Activated CD8-positive, alpha-beta T cell treated with anti-CD3 and anti-CD28 coated beads, Interleukin-2, amount 10 ng/mL, durations not matched to agents 7 days and 5 days (primary cell): ENCODE measurements at regions not wholly inside any gene's neighbourhood (a gene's known extent, or its start where the extent isn't known, plus 50 kb on each side); places are given as distances from the start of the nearest gene placed in this dataset.

Source experiments
- ATAC-seq: fragments of 150-1000 bp; cut with Tn5 transposase; one replicate; pipeline ENCODE4 v1.10.0; 2021; ENCODE audit warnings: moderate library complexity
- CTCF ChIA-PET: fragments of 350-600 bp; sonication (Branson Sonifier 250); formaldehyde crosslinking; loops from one replicate; lab custom pipeline; 2021; ENCODE audit warnings: antibody characterized with exemption; lab: Charles Lee
- POLR2A ChIA-PET: fragments of 350-600 bp; sonication (Branson Sonifier 250); formaldehyde crosslinking; loops from one replicate; lab custom pipeline; 2021; ENCODE audit warnings: antibody characterized with exemption; lab: Charles Lee
- DNase-seq: peaks from one replicate; pipeline ENCODE4 v3.0.0-alpha.2; 2020
- H3K27ac Mint-ChIP-seq: one replicate; pipeline ENCODE4 v1.8.0; 2021; ENCODE audit warnings: mild to moderate bottlenecking, mixed read lengths
- H3K27me3 Mint-ChIP-seq: one replicate; pipeline ENCODE4 v1.8.0; 2021; ENCODE audit warnings: low read depth, mixed read lengths
- H3K36me3 Mint-ChIP-seq: one replicate; pipeline ENCODE4 v1.8.0; 2021; ENCODE audit warnings: low read depth, mixed read lengths
- H3K4me1 Mint-ChIP-seq: one replicate; pipeline ENCODE4 v1.8.0; 2021; ENCODE audit warnings: low read depth, mixed read lengths
- H3K4me3 Mint-ChIP-seq: one replicate; pipeline ENCODE4 v1.8.0; 2021; ENCODE audit warnings: mild to moderate bottlenecking, mixed read lengths
- H3K9me3 Mint-ChIP-seq: one replicate; pipeline ENCODE4 v1.8.0; 2022; ENCODE audit warnings: mixed read lengths; ENCODE audit not compliant: insufficient read depth

DNA sequence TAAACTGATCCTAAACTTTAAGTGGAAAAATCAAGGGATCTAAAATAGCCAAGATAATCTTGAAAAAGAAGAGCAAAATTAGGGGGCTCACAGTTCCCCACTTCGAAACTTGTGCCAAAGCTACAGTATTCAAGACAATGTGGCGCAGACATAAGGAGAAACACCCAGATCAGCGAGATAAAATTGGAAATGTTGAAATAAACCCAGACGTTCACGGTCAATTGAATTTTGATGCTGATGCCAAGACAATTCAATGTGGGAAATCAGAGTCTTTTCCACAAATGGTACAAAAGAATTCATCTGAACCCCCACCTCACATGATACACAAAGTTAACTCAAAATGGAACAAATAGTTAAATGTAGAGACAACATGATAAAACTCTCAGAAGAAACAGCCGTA, 601.6 kb downstream of the BRD1 start:
- no peak overlapping the region for H3K4me3 Mint-ChIP-seq
- H3K27me3 Mint-ChIP-seq, result no peaks in the 10 kb centered on the region
- no peak for ATAC-seq
- no peaks in the 10 kb centered on the region for H3K4me1 Mint-ChIP-seq
- POLR2A ChIA-PET, result no interaction called here
- DNase-seq, result no peak
- no peaks in the 10 kb centered on the region for H3K36me3 Mint-ChIP-seq
- no peak overlapping the region for H3K27ac Mint-ChIP-seq
- no peaks in the 10 kb centered on the region for H3K9me3 Mint-ChIP-seq
- CTCF ChIA-PET, result no interaction called here

DNA sequence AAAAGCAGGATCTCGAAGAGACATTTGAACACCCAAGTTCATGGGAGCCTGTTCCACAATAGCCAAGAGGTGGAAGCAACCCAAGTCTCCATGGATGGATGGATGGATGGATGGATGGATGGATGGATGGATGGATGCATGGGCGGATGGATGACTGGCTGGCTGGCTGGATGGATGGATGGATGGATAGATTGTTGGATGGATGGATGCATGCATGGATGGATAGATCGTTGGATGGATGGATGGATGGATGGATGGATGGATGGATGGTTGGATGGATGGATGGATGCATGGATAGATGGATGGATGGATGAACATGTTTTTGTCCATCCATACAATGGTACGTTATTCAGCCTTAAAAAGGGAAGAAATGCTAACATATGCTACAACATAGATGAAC, 603.4 kb downstream of the BRD1 start:
- Mint-ChIP-seq H3K36me3 (no peaks in the 10 kb centered on the region), H3K4me3 (no peak overlapping the region), H3K9me3 (no peaks in the 10 kb centered on the region), H3K27me3 (no peaks in the 10 kb centered on the region), H3K27ac (no peak overlapping the region), H3K4me1 (no peaks in the 10 kb centered on the region)
- ChIA-PET POLR2A (no interaction called here), CTCF (no interaction called here)
- ATAC-seq, result no peak
- DNase-seq, result no peak

DNA sequence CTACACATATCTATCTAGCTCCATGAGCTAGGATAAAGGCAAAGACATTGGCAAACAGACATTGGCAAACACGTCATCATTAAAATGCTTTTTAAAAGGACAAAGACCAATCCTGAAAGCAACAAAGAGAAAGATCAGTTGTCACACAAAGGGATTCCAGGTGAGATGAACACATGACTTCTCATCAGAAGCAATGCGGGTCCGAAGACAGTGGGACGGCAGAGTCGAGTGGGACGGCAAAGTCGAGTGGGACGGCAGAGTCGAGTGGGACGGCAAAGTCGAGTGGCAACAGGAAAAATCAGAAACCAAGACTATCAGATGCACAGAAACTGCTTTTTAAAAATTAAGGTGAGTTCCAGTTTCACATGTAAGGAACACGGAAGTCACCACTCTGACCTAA, 609.5 kb downstream of the BRD1 start:
- Mint-ChIP-seq H3K4me1 (no peaks in the 10 kb centered on the region), H3K4me3 (no peak overlapping the region), H3K27me3 (no peaks in the 10 kb centered on the region), H3K27ac (no peak overlapping the region), H3K9me3 (no peaks in the 10 kb centered on the region), H3K36me3 (no peaks in the 10 kb centered on the region)
- DNase-seq, result no peak
- no peak for ATAC-seq
- POLR2A ChIA-PET, result no interaction called here
- CTCF ChIA-PET, result no interaction called here

DNA sequence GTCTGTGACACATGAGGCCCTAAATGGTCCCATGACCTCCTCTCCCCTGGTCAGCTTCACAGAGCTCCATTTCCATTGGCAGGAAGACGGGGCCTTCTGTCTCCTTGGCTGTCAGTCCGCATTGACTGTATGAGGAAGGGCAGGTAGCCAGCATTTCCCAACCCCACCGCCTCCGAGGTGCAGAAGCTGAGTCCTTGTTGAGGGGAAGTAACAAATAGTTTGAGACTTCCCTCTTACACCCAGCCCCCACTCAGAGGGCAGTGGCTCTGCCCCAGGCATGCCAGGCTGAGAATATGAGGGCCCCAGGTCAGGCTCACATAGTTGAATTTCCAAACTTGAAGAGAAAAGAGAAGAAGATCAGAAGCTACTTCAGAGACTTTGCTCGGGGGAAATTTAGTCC, 611.1 kb downstream of the BRD1 start:
- Mint-ChIP-seq H3K27ac (no peak overlapping the region), H3K4me1 (no peaks in the 10 kb centered on the region), H3K9me3 (no peaks in the 10 kb centered on the region), H3K4me3 (no peak overlapping the region), H3K36me3 (no peaks in the 10 kb centered on the region), H3K27me3 (no peaks in the 10 kb centered on the region)
- DNase-seq, result no peak
- ChIA-PET CTCF (no interaction called here), POLR2A (no interaction called here)
- ATAC-seq, result no peak

DNA sequence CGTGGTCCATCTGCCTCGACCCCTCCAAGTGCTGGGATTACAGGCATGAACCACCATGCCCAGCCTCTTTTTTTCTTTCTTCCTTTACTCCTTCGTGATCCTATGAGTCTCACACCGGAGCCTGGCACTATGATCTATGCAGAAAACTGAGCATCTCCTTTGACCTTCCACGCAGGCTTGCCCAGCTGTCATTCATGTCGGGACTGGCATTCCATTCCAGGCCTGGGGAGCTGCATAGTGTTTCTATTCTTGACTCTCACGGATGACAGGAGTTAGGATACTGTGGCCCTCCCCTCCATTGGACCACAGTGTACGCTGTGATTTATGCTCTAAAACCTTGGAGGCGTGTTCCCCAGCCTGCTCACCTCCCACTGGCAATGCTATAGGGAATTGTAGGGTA, 611.8 kb downstream of the BRD1 start:
- POLR2A ChIA-PET, result no interaction called here
- Mint-ChIP-seq H3K9me3 (no peaks in the 10 kb centered on the region), H3K27ac (no peak overlapping the region), H3K27me3 (no peaks in the 10 kb centered on the region), H3K4me3 (no peak overlapping the region), H3K4me1 (no peaks in the 10 kb centered on the region), H3K36me3 (no peaks in the 10 kb centered on the region)
- DNase-seq, result no peak
- ATAC-seq, result no peak
- CTCF ChIA-PET, result no interaction called here

DNA sequence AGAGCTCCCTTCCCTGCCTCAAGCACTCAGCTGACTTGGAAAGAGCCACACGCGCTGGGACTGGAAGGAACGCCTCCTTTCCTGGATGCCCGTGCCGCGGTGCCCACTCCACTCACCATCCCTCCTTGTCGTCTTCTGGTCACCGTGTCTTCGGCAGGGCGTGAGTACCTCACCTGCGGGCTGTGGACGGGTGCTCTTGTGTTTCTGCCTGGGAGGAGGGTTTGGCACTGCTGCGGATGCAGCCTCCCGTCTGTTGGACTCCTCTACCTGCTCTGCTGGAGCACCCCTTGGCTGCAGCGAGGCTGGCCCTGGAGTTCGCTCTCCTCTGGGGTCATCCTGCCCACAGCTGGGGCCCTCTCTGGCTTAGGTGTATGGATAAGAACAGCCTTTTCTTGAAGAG, 612.7 kb downstream of the BRD1 start:
- H3K4me1 Mint-ChIP-seq, result no peaks in the 10 kb centered on the region
- H3K4me3 Mint-ChIP-seq, result no peak overlapping the region
- H3K36me3 Mint-ChIP-seq, result no peaks in the 10 kb centered on the region
- no peak overlapping the region for H3K27ac Mint-ChIP-seq
- CTCF ChIA-PET, result no interaction called here
- DNase-seq (no peak), ATAC-seq (no peak)
- no peaks in the 10 kb centered on the region for H3K27me3 Mint-ChIP-seq
- no peaks in the 10 kb centered on the region for H3K9me3 Mint-ChIP-seq
- POLR2A ChIA-PET, result no interaction called here

DNA sequence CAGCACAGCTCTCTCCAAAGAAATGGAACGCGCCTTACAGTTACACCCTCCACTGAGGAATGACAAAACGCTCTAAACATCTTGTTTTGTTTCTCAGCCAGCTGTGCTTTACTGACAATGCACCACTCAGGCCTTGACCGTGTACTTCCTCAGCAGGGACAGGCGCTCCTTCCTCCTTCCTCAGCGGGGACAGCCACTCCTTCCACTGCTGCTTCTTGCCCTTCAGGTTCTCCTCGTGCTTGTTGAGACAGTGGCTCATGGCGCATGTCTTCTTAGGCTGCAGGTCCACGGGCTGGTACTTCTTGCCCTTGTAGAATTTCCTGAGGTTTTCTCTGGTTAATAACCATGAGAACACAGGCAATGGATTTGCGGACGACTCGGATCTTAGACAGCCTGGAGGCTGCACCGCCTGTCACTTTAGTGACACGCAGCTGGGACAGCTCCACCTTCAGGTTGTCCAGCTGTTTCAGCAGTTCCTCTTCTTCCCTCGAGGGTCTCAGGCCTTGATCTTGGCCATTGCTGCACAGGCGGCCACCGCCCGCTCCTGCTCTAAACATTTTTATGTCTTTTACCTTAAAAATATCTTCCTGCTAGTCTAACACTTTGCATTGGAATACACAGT, 613.8 kb downstream of the BRD1 start:
- ATAC-seq (no peak), DNase-seq (no peak)
- no peak overlapping the region for H3K4me3 Mint-ChIP-seq
- ChIA-PET CTCF (no interaction called here), POLR2A (no interaction called here)
- H3K27me3 Mint-ChIP-seq, result no peaks in the 10 kb centered on the region
- H3K27ac Mint-ChIP-seq, result no peak overlapping the region
- H3K9me3 Mint-ChIP-seq, result no peaks in the 10 kb centered on the region
- H3K36me3 Mint-ChIP-seq, result no peaks in the 10 kb centered on the region
- H3K4me1 Mint-ChIP-seq, result no peaks in the 10 kb centered on the region

DNA sequence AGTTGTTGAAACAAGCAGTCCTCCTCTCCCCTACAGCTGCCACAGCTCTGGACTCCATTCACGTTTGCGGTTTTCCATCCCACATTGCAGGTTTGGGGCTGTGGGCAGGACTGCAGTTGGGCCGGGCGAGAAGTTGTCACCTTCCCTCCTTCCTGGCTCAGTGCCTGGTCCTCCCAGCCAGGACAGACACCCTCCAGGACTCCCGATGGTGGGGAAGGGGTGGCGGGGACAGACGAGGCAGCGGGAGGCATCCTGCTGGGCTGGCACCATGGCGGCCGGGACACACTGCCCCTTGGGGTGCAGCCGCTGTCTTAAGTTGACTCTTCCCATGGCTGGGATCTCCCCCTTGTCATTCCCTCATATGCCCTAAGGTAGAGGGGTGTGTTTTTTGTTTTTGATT, 615.2 kb downstream of the BRD1 start:
- ChIA-PET CTCF (no interaction called here), POLR2A (no interaction called here)
- no peaks in the 10 kb centered on the region for H3K27me3 Mint-ChIP-seq
- no peaks in the 10 kb centered on the region for H3K9me3 Mint-ChIP-seq
- no peak for DNase-seq
- no peaks in the 10 kb centered on the region for H3K36me3 Mint-ChIP-seq
- ATAC-seq, result no peak
- H3K27ac Mint-ChIP-seq, result no peak overlapping the region
- no peak overlapping the region for H3K4me3 Mint-ChIP-seq
- no peaks in the 10 kb centered on the region for H3K4me1 Mint-ChIP-seq

DNA sequence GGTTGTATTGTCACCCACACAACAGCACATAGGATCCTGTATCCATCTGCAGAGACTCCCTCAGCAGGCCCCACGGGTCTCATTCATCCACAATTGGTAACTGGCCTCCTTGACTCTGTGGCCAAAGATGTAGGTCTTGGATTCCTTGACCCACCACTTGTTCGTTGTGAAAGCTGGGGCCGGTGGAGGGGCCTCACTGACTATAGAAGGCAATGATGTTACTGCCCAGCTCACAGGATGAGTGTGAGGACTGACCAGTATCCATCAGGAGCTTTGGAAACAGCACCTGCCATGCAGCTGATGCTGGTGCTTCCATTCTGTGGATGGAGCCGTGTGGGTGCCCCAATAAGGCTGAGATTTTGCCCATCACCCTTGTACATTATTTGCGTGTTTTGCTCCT, 615.7 kb downstream of the BRD1 start:
- H3K4me3 Mint-ChIP-seq, result no peak overlapping the region
- POLR2A ChIA-PET, result no interaction called here
- DNase-seq (no peak), ATAC-seq (no peak)
- no peaks in the 10 kb centered on the region for H3K27me3 Mint-ChIP-seq
- H3K36me3 Mint-ChIP-seq, result no peaks in the 10 kb centered on the region
- H3K9me3 Mint-ChIP-seq, result no peaks in the 10 kb centered on the region
- H3K4me1 Mint-ChIP-seq, result no peaks in the 10 kb centered on the region
- no peak overlapping the region for H3K27ac Mint-ChIP-seq
- CTCF ChIA-PET, result no interaction called here

DNA sequence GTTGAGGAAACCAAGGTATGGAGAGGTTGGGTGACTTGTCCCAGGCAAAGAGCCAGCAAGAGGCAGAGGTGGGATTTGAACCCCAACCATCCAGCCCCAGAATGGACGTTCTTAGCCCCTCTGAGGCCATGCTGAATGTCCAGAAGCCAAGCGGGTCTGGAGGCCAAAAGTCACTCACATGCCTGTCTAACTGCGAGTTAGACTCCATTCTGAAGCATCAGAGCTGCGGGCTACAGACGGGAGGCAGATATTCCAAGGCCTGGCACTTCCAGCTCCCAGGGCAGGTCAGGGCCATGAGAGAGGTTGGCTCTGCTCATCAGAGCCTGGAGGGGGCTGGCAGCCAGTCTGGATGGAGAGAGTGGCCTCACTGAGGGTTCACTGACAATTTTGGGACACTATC, 616.5 kb downstream of the BRD1 start:
- no peak overlapping the region for H3K4me3 Mint-ChIP-seq
- H3K27ac Mint-ChIP-seq, result no peak overlapping the region
- H3K9me3 Mint-ChIP-seq, result no peaks in the 10 kb centered on the region
- no peaks in the 10 kb centered on the region for H3K27me3 Mint-ChIP-seq
- CTCF ChIA-PET, result no interaction called here
- no peaks in the 10 kb centered on the region for H3K4me1 Mint-ChIP-seq
- H3K36me3 Mint-ChIP-seq, result no peaks in the 10 kb centered on the region
- ATAC-seq, result no peak
- no peak for DNase-seq
- POLR2A ChIA-PET, result no interaction called here

DNA sequence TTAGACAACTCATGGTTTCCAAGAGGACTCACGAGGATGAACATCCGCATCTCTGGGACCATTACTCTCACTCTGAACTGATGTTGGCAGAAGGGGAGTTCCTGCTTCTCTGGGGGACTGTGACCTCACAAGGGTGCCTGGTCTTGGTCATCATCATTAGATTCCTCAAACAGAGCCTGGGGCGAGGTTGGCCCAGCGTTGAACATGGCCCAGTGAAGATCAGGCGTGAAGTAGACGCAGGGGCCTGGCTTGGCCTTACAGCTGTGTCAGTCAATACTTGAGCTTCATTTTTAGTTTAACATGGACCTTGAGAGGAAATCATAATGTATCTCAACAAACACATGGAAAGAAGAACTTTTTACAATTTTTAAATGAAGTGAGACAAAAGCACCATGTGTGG, 617.1 kb downstream of the BRD1 start:
- no peaks in the 10 kb centered on the region for H3K27me3 Mint-ChIP-seq
- no peaks in the 10 kb centered on the region for H3K9me3 Mint-ChIP-seq
- no peak for DNase-seq
- no peak for ATAC-seq
- CTCF ChIA-PET, result no interaction called here
- no peak overlapping the region for H3K4me3 Mint-ChIP-seq
- no peaks in the 10 kb centered on the region for H3K36me3 Mint-ChIP-seq
- POLR2A ChIA-PET, result no interaction called here
- H3K27ac Mint-ChIP-seq, result no peak overlapping the region
- no peaks in the 10 kb centered on the region for H3K4me1 Mint-ChIP-seq

DNA sequence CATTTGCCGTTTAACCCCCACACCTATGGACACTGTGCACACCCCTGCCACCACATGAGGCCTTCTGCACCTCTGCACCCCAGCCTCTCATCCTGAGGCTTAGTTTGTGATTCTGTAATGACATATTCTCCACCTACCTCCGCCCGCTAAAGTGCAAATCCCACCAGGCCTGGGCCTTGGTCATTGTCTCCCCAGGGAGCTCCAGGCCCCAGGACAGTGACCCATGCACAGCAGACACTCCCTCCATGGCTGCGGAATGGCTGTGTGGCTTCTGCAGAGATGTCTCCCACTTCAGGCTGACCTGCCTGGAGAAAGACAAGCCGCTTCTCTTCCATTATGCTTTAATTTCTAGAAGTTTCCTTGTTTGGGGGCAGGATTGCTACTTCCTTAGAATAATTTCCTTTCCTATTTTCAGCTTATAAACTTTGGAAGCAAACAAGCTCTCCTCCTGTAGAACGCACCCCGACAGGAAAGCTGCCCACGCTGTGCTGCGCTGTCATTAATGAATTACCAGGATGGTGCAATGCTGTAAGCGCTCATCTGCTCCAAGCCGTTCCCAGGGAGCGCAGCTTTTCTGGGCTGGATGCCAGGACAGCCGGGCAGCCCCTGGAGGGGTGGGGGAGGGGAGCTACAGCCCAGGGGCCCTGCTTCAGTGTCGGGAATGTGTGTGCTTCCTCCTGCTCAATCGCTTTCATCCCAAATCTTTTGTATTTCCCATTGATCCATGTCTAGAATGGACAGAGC, 618.0 kb downstream of the BRD1 start:
- no peak for DNase-seq
- no peak for ATAC-seq
- Mint-ChIP-seq H3K4me1 (no peaks in the 10 kb centered on the region), H3K27ac (no peak overlapping the region), H3K4me3 (no peak overlapping the region), H3K27me3 (no peaks in the 10 kb centered on the region), H3K9me3 (no peaks in the 10 kb centered on the region), H3K36me3 (no peaks in the 10 kb centered on the region)
- CTCF ChIA-PET, result no interaction called here
- POLR2A ChIA-PET, result no interaction called here

DNA sequence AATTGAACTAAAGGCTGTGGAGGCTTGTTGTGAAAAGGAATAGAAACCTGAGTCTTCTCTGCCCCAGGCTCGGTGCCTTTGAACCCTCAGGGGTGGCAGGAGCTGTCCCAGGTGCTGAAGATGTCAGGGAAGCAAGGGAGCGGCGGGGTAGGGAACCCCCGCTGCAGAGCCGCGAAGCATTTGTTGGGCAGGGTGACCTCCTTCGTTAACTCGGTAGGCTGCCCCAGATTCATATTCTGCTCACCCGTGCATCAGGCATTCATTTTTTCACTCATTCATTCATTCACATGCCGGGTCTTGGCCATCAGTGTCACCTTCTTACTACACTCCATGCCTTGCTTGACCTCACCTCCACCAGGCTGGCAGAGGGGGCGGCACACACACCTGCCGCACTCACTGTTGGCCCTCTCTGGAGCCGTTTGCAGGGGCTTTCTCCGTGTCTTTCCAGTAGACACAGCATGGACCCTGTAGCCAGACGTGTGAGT, 618.9 kb downstream of the BRD1 start:
- no peak overlapping the region for H3K4me3 Mint-ChIP-seq
- ATAC-seq, result no peak
- POLR2A ChIA-PET, result no interaction called here

More for the DNA sequence above, 618.9 kb downstream of the BRD1 start:
- no peak for DNase-seq
- Mint-ChIP-seq H3K36me3 (no peaks in the 10 kb centered on the region), H3K27ac (no peak overlapping the region), H3K4me1 (no peaks in the 10 kb centered on the region), H3K27me3 (no peaks in the 10 kb centered on the region), H3K9me3 (no peaks in the 10 kb centered on the region)
- CTCF ChIA-PET, result no interaction called here
